ENCODE measurements at regions not wholly inside any gene's neighbourhood (a gene's known extent, or its start where the extent isn't known, plus 50 kb on each side); places are given as distances from the start of the nearest gene placed in this dataset.

DNA sequence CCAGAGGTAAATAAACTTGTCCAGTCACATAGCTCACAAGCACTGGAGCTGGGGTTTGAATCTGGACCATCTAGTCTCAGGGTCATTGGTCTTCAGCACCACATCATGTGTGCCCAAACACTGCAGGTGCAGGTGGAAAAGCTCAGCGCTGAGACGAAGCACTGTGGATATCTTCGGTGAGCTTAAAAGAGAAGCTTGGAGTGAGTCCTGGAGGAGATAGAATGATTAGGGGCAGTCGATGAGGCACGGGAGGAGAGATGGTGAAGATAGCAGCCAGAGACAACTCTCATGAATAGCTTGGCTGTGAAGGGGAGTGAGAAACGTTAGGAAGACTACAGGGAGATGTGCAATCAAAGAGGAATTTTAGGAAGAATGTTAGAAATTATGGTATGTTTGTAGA lies 389.3 kb downstream of the FGF9 start:
- no peak for DNase-seq (ENCODE audit: low read depth)

DNA sequence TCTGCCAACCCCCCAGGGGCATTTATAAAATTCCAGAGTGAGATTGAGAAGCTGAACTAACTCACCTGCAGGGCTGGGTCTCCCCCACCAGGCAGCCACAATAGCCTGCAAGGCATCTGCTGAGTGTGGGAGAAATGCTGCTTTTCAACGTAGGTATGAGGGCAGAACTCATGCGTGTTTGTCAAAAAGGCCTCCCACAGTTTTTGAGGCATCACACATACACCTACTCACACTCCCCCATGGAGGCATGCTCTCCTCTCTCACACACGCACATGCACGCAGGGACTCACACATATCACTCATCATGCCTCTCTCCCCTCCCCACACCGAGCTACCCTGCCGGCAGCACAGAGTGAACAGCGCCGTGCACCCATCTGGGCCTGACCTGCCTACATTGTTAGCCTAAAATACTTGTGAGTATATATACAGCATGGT lies 390.5 kb downstream of the FGF9 start:
- DNase-seq (ENCODE audit: low read depth) = no peak

DNA sequence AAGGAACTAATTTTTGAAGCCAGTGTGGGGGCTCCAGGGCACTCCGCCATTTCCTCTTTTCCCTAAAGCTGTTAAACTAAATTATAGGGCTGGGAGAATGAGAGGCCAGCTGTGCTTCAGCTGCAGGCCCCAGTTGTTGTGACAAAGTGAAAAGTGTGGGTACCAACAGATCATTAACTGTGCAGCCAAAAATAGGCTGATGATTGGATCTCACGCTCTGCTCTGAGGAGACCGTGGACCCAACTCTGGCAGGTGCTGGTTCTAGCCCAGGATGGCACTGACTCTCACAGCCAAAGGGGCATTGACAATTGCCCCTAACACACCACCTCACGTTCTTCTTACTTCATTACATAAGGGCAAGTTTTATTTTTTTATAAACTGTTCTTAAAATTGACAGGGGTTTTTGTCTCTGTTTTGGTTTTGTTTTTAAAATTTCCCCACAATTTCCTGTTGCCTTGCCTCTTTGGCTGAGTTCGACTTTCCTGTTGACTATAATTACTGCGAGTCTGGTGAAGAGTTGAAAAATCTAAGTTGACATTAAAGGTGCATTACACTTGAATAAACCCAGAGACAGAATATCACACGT lies 391.0 kb downstream of the FGF9 start:
- DNase-seq (ENCODE audit: low read depth) = no peak

DNA sequence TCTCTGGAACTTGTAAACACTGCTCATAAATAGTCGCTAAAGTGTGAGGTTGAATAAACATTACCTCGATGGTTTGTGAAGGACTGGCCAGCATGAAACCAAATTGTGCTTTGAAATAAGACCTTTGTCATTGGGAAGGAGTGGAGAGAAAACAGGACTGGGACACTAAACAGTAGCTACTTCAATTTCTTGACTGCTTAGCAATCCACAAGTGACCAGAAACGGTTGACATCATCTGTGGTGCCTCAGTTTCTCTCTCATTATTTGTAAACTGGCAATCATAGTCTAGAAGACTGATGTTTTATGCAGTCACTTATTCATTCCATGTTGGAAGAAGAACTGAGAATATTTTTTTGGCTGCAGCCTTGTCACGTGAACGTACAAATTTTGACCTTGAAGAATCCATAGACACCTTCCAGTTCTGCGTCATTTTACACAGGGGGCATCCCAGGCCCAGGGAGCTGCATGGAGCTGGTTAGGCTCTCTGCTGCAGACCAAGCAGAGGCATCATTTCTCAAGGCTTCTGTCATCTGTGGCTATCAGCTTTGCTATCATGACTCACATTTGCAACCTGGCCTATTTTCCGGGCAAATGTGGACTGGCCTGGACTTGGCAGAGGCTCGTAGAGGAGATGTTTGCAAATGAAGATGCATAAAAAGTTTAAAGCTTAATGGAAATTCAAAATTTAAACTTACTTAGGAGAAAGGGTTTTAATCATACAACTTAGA lies 391.8 kb downstream of the FGF9 start:
- DNase-seq (ENCODE audit: low read depth) = no peak

DNA sequence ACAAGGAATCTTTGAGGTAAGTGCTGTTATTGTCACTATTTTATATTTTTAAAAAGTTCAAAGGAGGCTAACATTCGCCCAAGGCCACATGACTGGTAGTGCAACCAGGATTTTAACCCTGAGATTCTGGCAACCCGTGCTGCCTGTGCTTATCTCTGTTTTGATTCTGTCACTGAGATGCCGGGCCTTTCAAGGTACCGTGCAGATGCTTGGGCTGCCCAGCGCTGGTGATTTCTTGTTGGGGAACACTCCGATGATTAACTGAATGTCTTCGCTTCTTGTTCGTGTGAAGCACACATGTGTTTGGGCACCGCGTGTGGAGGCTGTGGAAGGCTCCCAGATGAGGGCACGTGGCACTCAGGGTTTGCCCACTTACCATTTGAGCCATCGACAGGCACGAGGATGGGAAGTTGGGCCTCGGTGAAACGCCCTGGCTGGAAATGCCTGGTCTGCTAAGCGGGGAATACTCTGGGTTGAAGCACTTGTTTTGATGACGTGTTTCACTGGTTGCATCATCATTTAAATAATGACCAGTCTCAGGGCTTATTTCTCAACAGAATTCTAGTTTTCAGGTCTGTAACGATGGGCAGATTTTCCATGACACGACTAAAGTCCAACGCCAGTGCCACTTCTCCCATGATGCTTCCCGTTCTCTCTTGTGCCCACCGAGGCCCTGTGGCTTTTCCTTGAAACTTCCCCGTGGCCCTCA lies 392.7 kb downstream of the FGF9 start:
- DNase-seq (ENCODE audit: low read depth) = no peak

DNA sequence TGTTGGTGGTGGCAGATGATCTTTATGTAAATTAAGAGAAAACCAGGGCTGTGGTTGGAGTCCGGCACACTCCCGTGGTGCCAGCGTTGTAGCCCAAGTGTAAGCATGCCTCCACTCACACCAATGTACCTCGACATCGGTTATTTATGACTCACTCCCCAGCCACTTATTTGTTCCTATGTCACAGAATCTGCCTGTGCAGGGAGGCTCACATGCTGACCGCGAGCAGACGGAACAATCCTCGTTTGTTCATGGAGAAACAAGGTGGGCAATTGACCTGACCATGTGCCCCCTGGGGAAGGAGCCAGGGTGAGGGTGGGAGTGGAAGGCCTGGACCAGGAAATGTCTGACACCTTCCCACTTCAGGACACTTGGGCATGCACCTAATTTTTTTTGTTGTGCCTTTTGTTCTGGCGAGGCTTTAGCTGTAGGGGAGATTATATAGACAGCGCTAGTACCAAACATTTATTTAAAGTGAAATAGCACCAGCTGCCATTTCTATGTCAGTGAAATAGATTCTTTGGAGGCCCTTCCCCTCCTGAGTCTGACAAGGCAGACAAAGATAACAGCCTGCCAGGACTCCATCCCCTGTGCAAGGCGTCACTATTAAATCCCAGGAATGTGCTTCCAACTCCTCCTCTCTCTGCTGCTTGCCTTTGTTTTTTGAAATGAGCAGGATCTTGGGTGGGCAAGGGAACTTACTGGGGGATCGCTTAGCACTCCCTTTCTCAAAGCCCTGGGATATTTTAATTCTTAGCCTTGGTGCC lies 394.2 kb downstream of the FGF9 start:
- no peak for DNase-seq (ENCODE audit: low read depth)

DNA sequence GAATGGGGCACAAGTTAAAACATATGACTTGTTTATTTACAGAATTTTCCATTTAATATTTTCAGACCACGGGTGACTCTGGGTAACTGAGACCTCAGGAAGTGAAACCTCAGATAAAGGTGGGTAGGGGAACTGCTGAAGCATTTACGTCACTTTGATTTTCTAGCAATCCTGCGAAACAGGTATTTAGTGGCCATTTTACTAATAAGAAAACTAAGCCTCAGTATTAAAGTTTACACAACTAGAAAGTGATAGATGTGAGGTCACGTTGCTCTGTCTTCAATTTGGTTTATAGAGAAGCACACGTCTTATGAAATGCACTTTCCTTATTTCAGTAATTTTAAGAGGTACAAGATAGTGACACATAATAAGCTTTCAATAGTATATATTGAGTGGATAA lies 402.8 kb downstream of the FGF9 start:
- no peak for DNase-seq (ENCODE audit: low read depth)

DNA sequence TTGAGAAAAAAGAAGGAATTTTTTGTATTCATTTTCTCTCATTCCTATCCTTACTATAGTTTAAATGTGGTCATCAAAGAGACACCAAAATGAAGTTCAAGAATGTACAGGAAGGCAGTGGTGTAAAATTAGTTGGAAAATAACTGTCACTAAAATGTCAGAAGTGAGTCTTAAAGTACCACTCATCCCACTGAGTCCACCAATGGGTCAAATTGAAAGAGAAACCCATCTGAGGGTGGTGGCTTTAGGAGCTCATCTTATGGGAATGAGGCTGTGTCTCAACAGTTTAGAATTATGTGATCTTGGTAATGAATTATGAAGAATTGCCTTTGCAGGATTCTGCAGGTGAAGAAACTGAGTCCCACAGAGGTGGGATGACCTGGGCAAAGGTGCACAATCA lies 403.5 kb downstream of the FGF9 start:
- DNase-seq (ENCODE audit: low read depth) = no peak

DNA sequence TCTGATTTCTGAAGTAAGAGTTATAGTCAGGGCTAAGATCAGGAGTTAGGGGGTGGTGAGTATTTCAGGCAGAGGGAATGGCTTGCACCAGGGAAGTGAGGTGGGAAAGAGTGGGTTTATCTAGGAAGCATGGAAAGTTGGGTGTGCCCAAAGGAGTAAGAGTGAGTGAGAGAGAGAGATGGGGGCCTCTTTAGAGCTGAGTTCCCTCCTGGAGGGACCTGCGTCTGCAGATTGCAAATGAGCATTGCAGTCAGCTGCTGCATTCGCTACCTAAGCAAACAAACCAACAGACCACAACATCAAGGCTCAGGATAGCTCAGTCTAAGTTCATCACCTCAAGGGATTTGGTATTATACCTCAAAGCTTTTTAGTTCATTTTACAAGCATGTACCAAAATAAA lies 405.8 kb downstream of the FGF9 start:
- DNase-seq (ENCODE audit: low read depth) = no peak

DNA sequence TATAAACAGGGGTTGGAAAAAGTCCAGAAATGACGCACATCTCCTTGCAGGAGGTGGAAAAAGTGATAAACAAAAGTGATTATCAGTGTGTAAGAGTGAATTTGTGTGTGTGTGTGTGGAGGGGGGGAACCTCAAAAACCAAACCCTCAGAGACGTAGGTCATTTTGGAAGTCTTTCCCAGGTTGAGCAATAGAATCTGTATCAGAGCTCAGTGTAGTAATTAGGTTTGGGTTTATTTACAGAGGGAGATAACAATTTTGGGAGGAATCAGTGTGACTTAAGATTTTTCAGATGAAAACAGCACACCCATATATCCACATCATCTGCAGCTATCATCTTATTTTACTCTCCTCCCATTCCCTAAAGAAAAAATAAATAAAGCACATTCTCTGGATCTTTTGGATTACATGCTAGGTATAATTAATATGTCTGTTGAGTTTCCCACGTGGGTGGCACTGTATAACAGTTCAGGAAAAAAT lies 406.4 kb downstream of the FGF9 start:
- no peak for DNase-seq (ENCODE audit: low read depth)

DNA sequence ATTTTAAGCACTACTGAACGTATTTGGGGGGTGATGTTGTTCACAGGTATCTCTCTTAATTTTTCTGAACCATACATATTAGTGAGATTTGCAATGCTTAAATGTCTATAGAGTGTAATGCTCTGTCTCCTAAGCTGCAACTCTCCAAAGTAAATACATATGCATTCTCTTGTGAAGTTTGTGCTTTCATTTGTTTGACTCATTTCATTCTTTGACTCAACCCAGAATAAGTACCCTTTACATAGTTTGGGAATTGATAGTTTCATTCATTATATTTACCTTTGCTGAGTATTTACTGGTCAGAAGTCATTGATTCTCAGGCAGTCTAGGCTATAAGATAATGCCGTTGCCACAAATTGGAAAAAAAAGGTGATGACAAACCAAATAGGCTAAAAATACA lies 406.9 kb downstream of the FGF9 start:
- DNase-seq (ENCODE audit: low read depth) = no peak

DNA sequence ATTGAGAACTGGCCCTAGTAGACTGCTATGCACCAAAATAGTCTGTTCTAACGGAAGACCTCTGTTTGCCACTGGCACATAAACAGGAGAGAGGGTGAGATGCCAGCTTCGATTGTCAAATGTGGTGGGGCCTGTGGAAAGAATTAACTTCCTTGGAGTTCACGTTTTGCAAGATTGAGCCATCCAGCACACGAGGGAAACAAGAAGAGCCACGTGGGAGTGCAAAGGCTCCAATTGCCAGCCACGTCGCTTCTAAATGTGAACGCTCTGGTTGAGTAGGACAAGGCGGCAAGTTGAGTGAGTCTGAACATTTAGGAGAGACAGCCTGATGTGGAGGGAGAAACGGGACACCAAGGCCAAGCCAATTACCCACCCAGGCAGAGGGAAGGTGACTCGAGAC lies 409.1 kb downstream of the FGF9 start:
- no peak for DNase-seq (ENCODE audit: low read depth)

DNA sequence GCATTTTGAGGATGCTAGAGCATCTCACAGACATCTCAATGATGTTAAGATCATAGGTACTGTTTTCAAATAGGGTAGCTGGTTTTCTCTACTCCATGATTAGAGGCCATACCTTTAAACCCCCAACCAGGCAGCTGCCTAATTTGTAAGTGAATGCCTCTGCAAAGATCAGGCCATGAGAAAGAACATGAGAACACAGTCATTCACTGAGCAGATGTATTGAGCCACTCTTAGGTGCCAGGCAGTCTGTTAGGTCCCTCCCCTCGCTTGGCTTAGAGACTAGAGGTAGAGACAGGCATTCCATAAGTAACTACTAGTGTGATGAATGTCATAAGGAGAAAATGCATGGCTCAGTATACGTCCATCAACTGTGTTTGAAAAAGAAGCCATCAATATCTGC lies 410.0 kb downstream of the FGF9 start:
- DNase-seq (ENCODE audit: low read depth) = no peak

DNA sequence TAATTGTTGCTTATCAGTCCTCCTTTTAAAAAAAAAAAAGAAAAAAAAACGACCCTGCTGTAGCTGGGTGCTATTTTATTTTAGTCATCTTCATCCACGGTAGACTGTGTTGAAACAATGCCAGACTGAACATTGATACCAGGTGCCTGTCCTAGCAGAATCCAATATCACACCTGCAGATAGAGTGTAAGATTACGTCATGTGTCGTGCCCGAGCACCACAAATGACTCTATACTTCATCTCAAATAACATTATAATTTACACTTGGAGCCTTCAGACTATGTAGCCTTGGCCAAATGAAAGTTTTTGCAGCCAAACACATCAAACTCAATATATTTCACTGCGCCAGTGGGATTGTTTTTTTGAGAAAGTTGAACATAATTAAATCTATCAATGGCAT lies 410.6 kb downstream of the FGF9 start:
- DNase-seq (ENCODE audit: low read depth) = no peak

DNA sequence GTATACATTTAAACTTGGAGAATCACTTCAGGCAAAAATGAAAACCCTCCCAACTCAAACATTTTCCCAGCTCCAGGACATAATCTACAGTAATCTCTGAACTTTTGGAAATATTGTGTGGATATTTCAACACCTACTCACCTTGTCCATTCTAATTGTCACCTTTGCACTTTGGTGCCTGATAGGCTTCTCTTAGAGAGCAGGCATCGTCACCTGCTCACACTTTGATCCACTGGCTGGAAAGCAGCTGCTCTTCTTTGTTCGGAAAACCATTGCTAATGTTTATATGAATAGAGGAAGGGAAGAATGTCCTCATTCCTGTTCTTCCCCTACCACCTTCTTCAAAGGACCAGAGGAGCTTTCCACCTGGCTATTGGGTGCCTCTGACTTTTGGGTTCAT lies 411.2 kb downstream of the FGF9 start:
- no peak for DNase-seq (ENCODE audit: low read depth)

DNA sequence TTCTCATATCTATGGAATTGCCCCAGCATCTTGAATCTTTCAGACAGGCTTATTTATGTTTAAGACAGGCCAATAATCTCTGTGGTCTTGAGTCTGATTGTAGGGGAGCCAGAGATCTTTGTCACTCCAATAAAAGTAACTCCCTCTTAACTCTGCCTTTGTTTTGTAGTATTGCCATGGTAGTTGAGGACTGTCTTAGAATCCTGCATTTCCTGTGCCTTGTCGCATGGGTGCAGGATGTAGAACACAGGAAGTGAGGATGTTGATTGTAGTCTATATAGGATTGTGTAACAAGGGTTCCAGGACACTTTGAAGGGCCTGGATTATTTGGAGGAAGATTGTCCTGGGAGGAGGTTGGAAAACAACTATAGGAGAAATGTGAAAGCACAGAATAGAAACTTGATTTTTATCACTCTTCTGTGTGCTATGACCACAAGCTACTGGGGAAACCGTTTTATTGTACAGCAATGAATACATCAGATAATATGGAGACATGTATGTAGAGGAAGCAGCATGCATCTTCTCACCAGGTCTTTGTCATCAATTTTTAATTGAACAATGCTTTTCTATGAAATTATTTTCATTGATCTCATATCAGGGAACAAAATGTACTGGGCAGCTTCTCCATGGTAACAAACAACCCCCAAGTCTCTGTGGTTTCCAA lies 411.7 kb downstream of the FGF9 start:
- DNase-seq (ENCODE audit: low read depth) = no peak

DNA sequence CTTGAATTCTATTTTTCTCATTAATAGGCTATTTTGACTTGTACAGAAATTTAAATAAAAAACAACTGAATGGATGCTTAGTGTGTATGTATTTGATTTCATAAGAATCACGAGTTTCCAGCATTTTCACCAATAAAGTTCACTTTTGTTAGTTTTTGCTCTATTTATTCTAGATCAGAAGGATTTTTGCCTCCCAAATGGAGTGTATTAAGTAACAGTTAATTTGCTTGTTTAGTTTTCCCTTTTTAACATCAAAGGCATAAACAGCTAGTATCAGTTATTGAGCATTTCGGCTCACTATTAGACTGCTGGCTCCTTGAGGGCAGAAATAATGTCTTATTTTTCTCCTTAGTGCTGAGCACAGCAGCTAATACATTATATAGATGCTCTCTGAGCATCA lies 414.1 kb downstream of the FGF9 start:
- no peak for DNase-seq (ENCODE audit: low read depth)

DNA sequence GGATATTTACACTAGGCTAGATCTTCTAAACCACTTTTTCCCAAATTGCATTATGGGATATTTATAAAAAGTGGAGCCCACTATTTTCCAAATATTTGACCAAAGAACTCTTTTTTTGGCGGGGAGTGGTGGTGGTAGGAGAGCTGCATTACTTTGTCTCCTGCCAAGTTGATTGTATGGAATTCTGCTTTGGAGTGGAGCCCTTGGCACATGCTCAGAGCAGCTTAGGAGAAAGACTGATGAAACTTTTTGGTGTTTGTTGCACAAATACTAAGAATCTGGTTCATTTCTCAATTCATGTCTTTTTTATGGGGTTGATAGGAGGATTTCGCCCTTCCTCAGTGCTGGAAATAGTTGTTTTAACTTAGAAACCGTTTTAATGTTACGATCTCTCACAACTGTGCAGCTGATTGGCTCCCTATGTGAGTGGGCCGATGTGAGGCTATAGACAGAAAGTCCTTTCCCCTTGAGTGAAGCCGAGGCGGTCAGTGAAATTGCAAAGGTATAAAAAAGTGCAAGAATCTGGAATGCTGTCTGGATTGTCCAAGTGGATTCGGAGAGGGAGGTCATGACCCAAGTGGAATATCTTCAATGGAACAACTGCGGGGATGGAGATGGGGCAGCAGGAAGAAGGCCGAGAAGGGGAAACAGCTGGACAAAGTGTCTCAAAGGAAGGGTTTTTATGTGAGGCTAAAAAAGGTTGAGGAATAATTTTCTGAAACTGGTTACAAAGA lies 415.9 kb downstream of the FGF9 start:
- no peak for DNase-seq (ENCODE audit: low read depth)

DNA sequence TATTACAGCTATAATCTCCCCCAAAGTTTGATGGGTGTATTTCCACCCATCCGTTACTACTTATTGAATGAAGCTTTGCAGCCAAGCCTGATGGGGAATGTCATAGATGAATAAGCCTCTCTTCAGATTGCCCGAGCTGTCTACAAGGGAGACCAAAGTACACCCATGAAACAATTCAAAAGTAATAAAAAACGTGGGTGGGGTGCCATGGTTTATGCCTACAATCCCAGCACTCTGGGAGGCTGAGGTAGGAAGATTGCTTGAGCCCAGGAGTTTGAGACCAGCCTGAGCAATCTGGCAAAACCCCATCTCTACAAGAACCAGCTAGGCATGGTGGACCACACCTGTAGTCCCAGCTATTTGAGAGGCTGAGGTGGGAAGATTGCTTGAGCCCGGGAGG lies 419.2 kb downstream of the FGF9 start:
- no peak for DNase-seq (ENCODE audit: low read depth)

DNA sequence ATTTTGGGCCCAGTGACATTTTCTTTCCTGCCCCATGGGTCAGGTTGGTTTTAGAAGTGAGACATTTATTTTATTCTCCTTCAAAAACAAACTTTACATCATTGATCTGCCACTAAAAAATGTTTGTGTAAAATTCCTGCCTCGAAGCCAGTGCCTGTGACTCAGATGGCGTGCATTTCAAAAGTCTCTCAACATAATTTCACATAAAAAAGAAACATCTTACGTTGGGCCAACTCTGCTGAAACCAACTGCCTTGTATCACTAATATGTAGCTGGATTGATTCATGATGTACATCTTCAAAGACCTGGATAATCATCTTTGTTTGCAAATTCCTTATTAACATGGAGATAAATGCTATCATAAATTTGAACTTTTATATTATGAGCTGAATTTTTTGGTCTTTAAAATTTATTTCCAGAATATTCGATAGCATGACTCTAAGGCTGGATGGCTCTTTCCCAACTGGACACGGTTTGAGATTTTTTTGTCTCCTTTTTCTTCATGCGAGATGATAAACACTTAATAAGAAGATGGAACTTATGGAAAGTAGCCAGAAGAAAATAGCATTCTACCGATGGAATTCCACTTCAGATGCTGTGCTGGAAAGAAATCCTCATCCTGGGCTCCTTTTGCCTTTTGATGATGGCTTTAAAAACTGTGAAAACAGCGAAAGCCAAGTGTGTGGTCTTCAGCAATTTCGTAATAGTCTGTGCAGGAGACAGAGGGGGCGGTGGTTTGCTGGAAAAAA lies 420.5 kb downstream of the FGF9 start:
- no peak for DNase-seq (ENCODE audit: low read depth)

DNA sequence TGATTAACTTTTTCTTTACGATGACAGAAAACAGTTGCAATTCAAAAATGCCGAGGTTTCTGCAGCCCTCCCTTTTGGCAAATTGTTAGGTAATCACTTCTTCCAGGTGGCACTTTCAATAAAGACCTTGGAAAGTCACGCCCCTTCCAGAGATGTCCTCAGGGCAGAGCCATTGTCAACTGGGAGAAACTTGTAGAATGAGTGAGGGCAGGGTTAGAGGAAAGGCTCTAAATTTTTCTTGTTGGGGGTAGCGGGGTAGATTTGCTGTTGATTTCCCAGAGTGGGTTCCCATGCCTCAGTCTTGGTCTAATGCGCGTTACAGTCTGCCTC lies 421.1 kb downstream of the FGF9 start:
- DNase-seq (ENCODE audit: low read depth) = no peak

All from fibroblast of gingiva (primary cell).